Right lobe of liver (tissue), 4 donors: ENCODE measurements at regions not wholly inside any gene's neighbourhood (a gene's known extent, or its start where the extent isn't known, plus 50 kb on each side); places are given as distances from the start of the nearest gene placed in this dataset.
"Not testable (repeated sequence)": the region's sequence is repeated elsewhere in the genome, so short reads cannot be mapped to it uniquely, and the experiment has no call there.

ENCODE experiments used
- POLR2A ChIP-seq: fragments of 450-650 bp; IDR thresholded peaks from one replicate; pipeline ENCODE4 v1.6.1; 2017; ENCODE audit warnings: antibody characterized with exemption, mild to moderate bottlenecking
- TF ChIP-seq, protein P1 (sequence below), 4 donors: fragments of 200-600 bp in 3 of 4; fragments of 450-650 bp in 1 of 4; IDR thresholded peaks; one replicate each; pipeline versions ENCODE4 v1.5.1 to v1.8.0; 2016 to 2022; ENCODE audit warnings: antibody characterized with exemption in 4 of 4, mild to moderate bottlenecking in 2 of 4
- donor health status: DM: no; HTN: no; CAD: no.
- donor health status: DM: no; HTN: no; CAD: no.
- donor health status: DM: no; HTN: yes; CAD: no.

DNA sequence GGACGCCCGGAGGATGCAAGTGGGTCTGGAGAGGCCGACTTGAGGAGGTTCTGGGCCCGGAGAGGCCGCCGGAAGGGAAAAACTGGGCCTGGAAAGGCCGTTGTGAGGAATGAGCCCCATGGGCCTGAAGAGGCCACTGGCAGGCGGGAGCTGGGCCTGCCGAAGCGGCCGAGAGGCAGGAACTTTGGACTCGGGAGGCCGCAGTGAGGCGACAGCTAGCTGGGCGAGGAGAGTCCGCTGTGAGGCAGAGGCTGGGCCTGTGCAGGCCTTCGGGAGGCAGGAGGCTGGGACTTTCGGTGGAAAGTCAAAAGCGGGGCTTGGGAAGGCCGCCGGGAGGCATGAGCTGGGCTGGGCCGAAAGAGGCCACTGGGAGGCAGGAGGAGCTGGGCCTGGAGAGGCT lies 199.6 kb downstream of the CEP170 start:
- TF ChIP-seq, protein P1, sequence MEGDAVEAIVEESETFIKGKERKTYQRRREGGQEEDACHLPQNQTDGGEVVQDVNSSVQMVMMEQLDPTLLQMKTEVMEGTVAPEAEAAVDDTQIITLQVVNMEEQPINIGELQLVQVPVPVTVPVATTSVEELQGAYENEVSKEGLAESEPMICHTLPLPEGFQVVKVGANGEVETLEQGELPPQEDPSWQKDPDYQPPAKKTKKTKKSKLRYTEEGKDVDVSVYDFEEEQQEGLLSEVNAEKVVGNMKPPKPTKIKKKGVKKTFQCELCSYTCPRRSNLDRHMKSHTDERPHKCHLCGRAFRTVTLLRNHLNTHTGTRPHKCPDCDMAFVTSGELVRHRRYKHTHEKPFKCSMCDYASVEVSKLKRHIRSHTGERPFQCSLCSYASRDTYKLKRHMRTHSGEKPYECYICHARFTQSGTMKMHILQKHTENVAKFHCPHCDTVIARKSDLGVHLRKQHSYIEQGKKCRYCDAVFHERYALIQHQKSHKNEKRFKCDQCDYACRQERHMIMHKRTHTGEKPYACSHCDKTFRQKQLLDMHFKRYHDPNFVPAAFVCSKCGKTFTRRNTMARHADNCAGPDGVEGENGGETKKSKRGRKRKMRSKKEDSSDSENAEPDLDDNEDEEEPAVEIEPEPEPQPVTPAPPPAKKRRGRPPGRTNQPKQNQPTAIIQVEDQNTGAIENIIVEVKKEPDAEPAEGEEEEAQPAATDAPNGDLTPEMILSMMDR (IDR thresholded peaks at IDR 0.05): not testable (repeated sequence)
- TF ChIP-seq POLR2A: not testable (repeated sequence)
